OCI-LY3 (cell line): ENCODE measurements at regions not wholly inside any gene's neighbourhood (a gene's known extent, or its start where the extent isn't known, plus 50 kb on each side); places are given as distances from the start of the nearest gene placed in this dataset.

Experiments used
- H2AFZ ChIP-seq: fragments of 200-600, 300-600 bp; shearing (Covaris generic); 2 replicates; pipeline ENCODE4 v1.6.0; 2014; ENCODE audit warnings: antibody characterized with exemption, low read depth, low read length
- H3K27ac ChIP-seq: fragments of 200-600, 300-600 bp; sonication (generic); 2 replicates; pipeline ENCODE4 v1.5.1; 2014; ENCODE audit warnings: mild to moderate bottlenecking, low read length, moderate library complexity, mixed read lengths
- H3K27me3 ChIP-seq: fragments of 200-600, 300-600 bp; sonication (generic); 2 replicates; pipeline ENCODE4 v1.6.1; 2014; ENCODE audit warnings: low read depth, low read length, mixed read lengths
- H3K36me3 ChIP-seq: fragments of 200-600, 300-600 bp; sonication (generic); replicated peaks from 2 replicates; pipeline ENCODE3; 2014; ENCODE audit warnings: low read depth, low read length, mixed read lengths
- H3K4me1 ChIP-seq: fragments of 300-600, 200-600 bp; sonication (generic); 2 replicates; pipeline ENCODE4 v1.6.1; 2014; ENCODE audit warnings: low read length, mixed read lengths
- H3K4me2 ChIP-seq: fragments of 200-600, 300-600 bp; sonication (generic); 2 replicates; pipeline ENCODE4 v1.6.1; 2014; ENCODE audit warnings: low read length, mixed read lengths
- H3K4me3 ChIP-seq: fragments of 300-600, 200-600 bp; sonication (generic); 2 replicates; pipeline ENCODE4 v1.5.1; 2014; ENCODE audit warnings: antibody characterized with exemption, mild to moderate bottlenecking, low read length, moderate library complexity
- H3K79me2 ChIP-seq: fragments of 300-600, 200-600 bp; shearing (Covaris generic); 2 replicates; pipeline ENCODE4 v1.6.1; 2014; ENCODE audit warnings: mild to moderate bottlenecking, low read length, mixed read lengths
- H3K9ac ChIP-seq: fragments of 300-600, 200-600 bp; shearing (Covaris generic); 2 replicates; pipeline ENCODE4 v1.6.0; 2014; ENCODE audit warnings: mild to moderate bottlenecking, low read length, moderate library complexity
- H3K9me3 ChIP-seq: fragments of 200-600, 300-600 bp; shearing (Covaris generic); 2 replicates; pipeline ENCODE4 v1.6.1; 2014; ENCODE audit warnings: low read length, mixed read lengths; ENCODE audit not compliant: insufficient read depth
- H4K20me1 ChIP-seq: fragments of 200-600, 300-600 bp; sonication (generic); 2 replicates; pipeline ENCODE4 v1.6.1; 2016; ENCODE audit warnings: low read length, mixed read lengths; ENCODE audit not compliant: insufficient read depth
- CTCF ChIP-seq: fragments of 200-600, 300-600 bp; sonication (generic); IDR thresholded peaks from 2 replicates; pipeline ENCODE4 v1.5.1; 2014; ENCODE audit warnings: antibody characterized with exemption, low read length, low read depth
- EZH2phosphoT487 ChIP-seq: fragments of 200-600 bp; shearing (Covaris generic); IDR thresholded peaks from 2 replicates; pipeline ENCODE4 v1.6.1; 2018; ENCODE audit warnings: antibody characterized with exemption, mixed run types, low read depth

DNA sequence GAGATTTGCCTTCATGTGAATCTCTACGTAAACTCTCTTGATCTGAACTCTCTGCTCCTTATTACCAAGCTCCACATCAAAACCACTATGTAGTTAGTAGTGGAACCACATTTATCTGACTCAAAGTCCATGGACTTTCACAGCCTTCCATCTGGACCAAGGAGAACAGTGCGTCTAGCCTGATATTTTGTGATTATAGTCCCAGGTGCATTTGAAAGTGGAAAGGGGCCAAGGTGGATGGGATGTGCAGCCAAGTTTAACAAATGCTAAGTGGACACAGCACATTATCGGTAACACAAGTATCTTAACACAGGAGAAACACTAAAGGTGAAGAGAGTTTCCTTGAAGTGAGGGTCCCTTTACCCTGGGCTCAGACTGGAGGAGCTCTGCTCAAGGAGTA lies 281.2 kb upstream of the SGK1 start:
- TF ChIP-seq CTCF (no peak), EZH2phosphoT487 (no peak)
- Histone ChIP-seq H3K4me1 (no peaks in the 10 kb centered on the region), H3K27me3 (no peaks in the 10 kb centered on the region), H4K20me1 (no peaks in the 10 kb centered on the region), H3K4me3 (no peak overlapping the region), H3K9ac (no peak overlapping the region), H3K9me3 (no peaks in the 10 kb centered on the region), H3K36me3 (no peaks in the 10 kb centered on the region), H2AFZ (no peak overlapping the region), H3K79me2 (no peaks in the 10 kb centered on the region), H3K27ac (no peak overlapping the region), H3K4me2 (no peak overlapping the region)

GRCh38 chr6:134596191-134596590 lies 278.3 kb upstream of the SGK1 start:
- Histone ChIP-seq H2AFZ (no peak overlapping the region), H3K4me2 (no peak overlapping the region), H3K36me3 (no peaks in the 10 kb centered on the region), H3K9ac (no peak overlapping the region), H3K4me3 (no peak overlapping the region), H3K9me3 (no peaks in the 10 kb centered on the region), H3K4me1 (no peaks in the 10 kb centered on the region), H3K27me3 (no peaks in the 10 kb centered on the region), H3K27ac (no peak overlapping the region), H3K79me2 (no peaks in the 10 kb centered on the region), H4K20me1 (no peaks in the 10 kb centered on the region)
- no peak for TF ChIP-seq CTCF
- no peak for TF ChIP-seq EZH2phosphoT487

- Histone ChIP-seq H3K9me3 (no peaks in the 10 kb centered on the region), H3K36me3 (no peaks in the 10 kb centered on the region), H4K20me1 (no peaks in the 10 kb centered on the region), H3K9ac (no peak overlapping the region), H3K4me3 (no peak overlapping the region), H3K27me3 (no peaks in the 10 kb centered on the region), H3K27ac (no peak overlapping the region), H3K4me1 (no peaks in the 10 kb centered on the region), H3K4me2 (no peak overlapping the region), H2AFZ (no peak overlapping the region), H3K79me2 (no peaks in the 10 kb centered on the region)
- TF ChIP-seq EZH2phosphoT487 (no peak), CTCF (no peak)
Measured at GRCh38 chr6:134594881-134595280, 277.0 kb upstream of the SGK1 start.

- Histone ChIP-seq H3K4me2 (no peak overlapping the region), H3K36me3 (no peaks in the 10 kb centered on the region), H3K9me3 (no peaks in the 10 kb centered on the region), H3K9ac (no peak overlapping the region), H3K27ac (no peak overlapping the region), H4K20me1 (no peaks in the 10 kb centered on the region), H3K4me1 (no peaks in the 10 kb centered on the region), H3K27me3 (no peaks in the 10 kb centered on the region), H3K79me2 (no peaks in the 10 kb centered on the region), H3K4me3 (no peak overlapping the region), H2AFZ (no peak overlapping the region)
- TF ChIP-seq CTCF (no peak), EZH2phosphoT487 (no peak)
Measured at GRCh38 chr6:134593887-134594286, 276.0 kb upstream of the SGK1 start.
